HG03280 (cell line): ENCODE measurements at regions not wholly inside any gene's neighbourhood (a gene's known extent, or its start where the extent isn't known, plus 50 kb on each side); places are given as distances from the start of the nearest gene placed in this dataset.
"Not testable (repeated sequence)": the region's sequence is repeated elsewhere in the genome, so short reads cannot be mapped to it uniquely, and the experiment has no call there.

Experiments used
- ATAC-seq: cut with Tn5 transposase; IDR thresholded peaks from one replicate; pipeline ENCODE4 v1.9.1; 2021; ENCODE audit warnings: mild to moderate bottlenecking, moderate library complexity; ENCODE audit not compliant: unreplicated experiment

GRCh38 chr7:156590212-156590611 lies 50.4 kb upstream of the RNF32 start:
- ATAC-seq = no peak

GRCh38 chr7:156589808-156590207 lies 50.8 kb upstream of the RNF32 start:
- ATAC-seq = no peak

GRCh38 chr7:156585926-156586325 lies 54.6 kb upstream of the RNF32 start:
- no peak for ATAC-seq

GRCh38 chr7:156585025-156585648 lies 55.4 kb upstream of the RNF32 start:
- ATAC-seq = no peak

GRCh38 chr7:156582591-156583123 lies 57.9 kb upstream of the RNF32 start:
- no peak for ATAC-seq

- no peak for ATAC-seq
Observed at GRCh38 chr7:156580036-156580435, 60.5 kb upstream of the RNF32 start.

- no peak for ATAC-seq
Observed at GRCh38 chr7:156579566-156579965, 61.0 kb upstream of the RNF32 start.

GRCh38 chr7:156578978-156579430 lies 61.6 kb upstream of the RNF32 start:
- ATAC-seq = no peak

GRCh38 chr7:156578578-156578940 lies 62.0 kb upstream of the RNF32 start:
- no peak for ATAC-seq

GRCh38 chr7:156577645-156578577 lies 62.7 kb upstream of the RNF32 start:
- ATAC-seq = no peak

- no peak for ATAC-seq
Observed at GRCh38 chr7:156576216-156577058, 64.1 kb upstream of the RNF32 start.

- ATAC-seq = no peak
Observed at GRCh38 chr7:156568258-156568657, 72.3 kb upstream of the RNF32 start.

- no peak for ATAC-seq
Observed at GRCh38 chr7:156566812-156567549, 73.6 kb upstream of the RNF32 start.

- not testable (repeated sequence) for ATAC-seq
Observed at GRCh38 chr7:156565002-156565401, 75.6 kb upstream of the RNF32 start.

GRCh38 chr7:156560696-156561095 lies 79.9 kb upstream of the RNF32 start:
- no peak for ATAC-seq

GRCh38 chr7:156560075-156560474 lies 80.5 kb upstream of the RNF32 start:
- ATAC-seq = no peak

- no peak for ATAC-seq
Observed at GRCh38 chr7:156559001-156559400, 81.6 kb upstream of the RNF32 start.

- no peak for ATAC-seq
Observed at GRCh38 chr7:156558198-156558597, 82.4 kb upstream of the RNF32 start.

- no peak for ATAC-seq
Observed at GRCh38 chr7:156556083-156556482, 84.5 kb upstream of the RNF32 start.

- ATAC-seq = no peak
Observed at GRCh38 chr7:156554488-156554887, 86.1 kb upstream of the RNF32 start.
